ENCODE measurements at regions not wholly inside any gene's neighbourhood (a gene's known extent, or its start where the extent isn't known, plus 50 kb on each side); places are given as distances from the start of the nearest gene placed in this dataset.
"Not testable (repeated sequence)": the region's sequence is repeated elsewhere in the genome, so short reads cannot be mapped to it uniquely, and the experiment has no call there.

- not testable (repeated sequence) for TF ChIP-seq CTCF, POLR2A (IDR thresholded peaks at IDR 0.05)
Measured at GRCh38 chr17:70953140-70953539, 783.8 kb downstream of the KCNJ2 start.

Measured in vagina (tissue), 2 donors.